Retinal pigment epithelial cell (primary cell): ENCODE measurements at regions not wholly inside any gene's neighbourhood (a gene's known extent, or its start where the extent isn't known, plus 50 kb on each side); places are given as distances from the start of the nearest gene placed in this dataset.

Experiments
- DNase-seq: peaks from one replicate; pipeline ENCODE4 v3.0.0-alpha.2; 2010; ENCODE audit warnings: low read depth
- H3K4me3 ChIP-seq: 2 replicates; pipeline ENCODE4 v1.5.1; 2011; ENCODE audit warnings: mild to moderate bottlenecking, low read length, control low read depth, moderate library complexity
- CTCF ChIP-seq: conservative IDR thresholded peaks from 2 replicates; pipeline ENCODE4 v1.5.1; 2011; ENCODE audit warnings: low read depth, low read length, control low read depth, inconsistent platforms

GRCh38 chrX:140447150-140447549 lies 57.7 kb downstream of the SOX3 start:
- no peak for TF ChIP-seq CTCF
- no peak overlapping the region for H3K4me3 ChIP-seq
- no peak for DNase-seq

- DNase-seq = no peak
- no peak overlapping the region for H3K4me3 ChIP-seq
- TF ChIP-seq CTCF = no peak
These were observed 64.0 kb downstream of the SOX3 start for GRCh38 chrX:140440876-140441275.

GRCh38 chrX:140439476-140439875 lies 65.4 kb downstream of the SOX3 start:
- no peak for DNase-seq
- TF ChIP-seq CTCF = no peak
- H3K4me3 ChIP-seq = peak overlapping the region; percentile 20

- TF ChIP-seq CTCF = no peak
These were observed 70.5 kb downstream of the SOX3 start for GRCh38 chrX:140434347-140434746.

GRCh38 chrX:140433582-140433981 lies 71.3 kb downstream of the SOX3 start:
- DNase-seq = no peak
- H3K4me3 ChIP-seq = no peak overlapping the region
- TF ChIP-seq CTCF = no peak

More at GRCh38 chrX:140434347-140434746, 70.5 kb downstream of the SOX3 start:
- no peak for DNase-seq
- no peak overlapping the region for H3K4me3 ChIP-seq

GRCh38 chrX:140432346-140433175 lies 72.3 kb downstream of the SOX3 start:
- no peak for DNase-seq
- H3K4me3 ChIP-seq = no peak overlapping the region
- no peak for TF ChIP-seq CTCF

GRCh38 chrX:140431521-140431920 lies 73.3 kb downstream of the SOX3 start:
- no peak for TF ChIP-seq CTCF
- no peak overlapping the region for H3K4me3 ChIP-seq
- DNase-seq = no peak
